A172 (cell line): ENCODE measurements at regions not wholly inside any gene's neighbourhood (a gene's known extent, or its start where the extent isn't known, plus 50 kb on each side); places are given as distances from the start of the nearest gene placed in this dataset.

Experiments used
- DNase-seq: peaks from one replicate; pipeline ENCODE4 v3.0.0-alpha.2; 2015; ENCODE audit warnings: low spot score

- DNase-seq: no peak
These were observed 242.7 kb downstream of the MREG start for GRCh38 chr2:215770668-215771067.

GRCh38 chr2:215769246-215769645 is 244.1 kb downstream of the MREG start:
- DNase-seq: no peak

GRCh38 chr2:215767625-215768024 is 245.7 kb downstream of the MREG start:
- DNase-seq: no peak

- no peak for DNase-seq
These were observed 247.5 kb downstream of the MREG start for GRCh38 chr2:215765729-215766360.

GRCh38 chr2:215764441-215765048 is 248.8 kb downstream of the MREG start:
- peak; percentile 14 for DNase-seq

GRCh38 chr2:215760557-215760956 is 252.8 kb downstream of the MREG start:
- DNase-seq: no peak

GRCh38 chr2:215760091-215760490 is 253.3 kb downstream of the MREG start:
- no peak for DNase-seq

GRCh38 chr2:215758691-215759090 is 254.7 kb downstream of the MREG start:
- no peak for DNase-seq

- DNase-seq: no peak
These were observed 257.0 kb downstream of the MREG start for GRCh38 chr2:215756346-215756730.

GRCh38 chr2:215755641-215756345 is 257.6 kb downstream of the MREG start:
- DNase-seq: no peak

- no peak for DNase-seq
These were observed 258.8 kb downstream of the MREG start for GRCh38 chr2:215754546-215754945.

- no peak for DNase-seq
These were observed 259.5 kb downstream of the MREG start for GRCh38 chr2:215753808-215754207.

GRCh38 chr2:215752991-215753390 is 260.4 kb downstream of the MREG start:
- no peak for DNase-seq

GRCh38 chr2:215752436-215752835 is 260.9 kb downstream of the MREG start:
- DNase-seq: no peak

GRCh38 chr2:215751911-215752272 is 261.5 kb downstream of the MREG start:
- DNase-seq: no peak

- peak; percentile 33 for DNase-seq
These were observed 262.0 kb downstream of the MREG start for GRCh38 chr2:215751200-215751910.

- no peak for DNase-seq
These were observed 262.6 kb downstream of the MREG start for GRCh38 chr2:215750763-215751162.

GRCh38 chr2:215749092-215749957 is 264.0 kb downstream of the MREG start:
- no peak for DNase-seq

GRCh38 chr2:215748446-215748845 is 264.9 kb downstream of the MREG start:
- DNase-seq: no peak

- no peak for DNase-seq
These were observed 266.3 kb downstream of the MREG start for GRCh38 chr2:215746887-215747615.
